ENCODE measurements at regions not wholly inside any gene's neighbourhood (a gene's known extent, or its start where the extent isn't known, plus 50 kb on each side); places are given as distances from the start of the nearest gene placed in this dataset.
"Not testable (repeated sequence)": the region's sequence is repeated elsewhere in the genome, so short reads cannot be mapped to it uniquely, and the experiment has no call there.

GRCh38 chr12:92233346-92234015 lies 87.8 kb upstream of the BTG1 start:
- no peak for ATAC-seq
- Mint-ChIP-seq H3K4me1 (peaks cover 8% of the 10 kb centered on the region), H3K4me3 (no peak overlapping the region), H3K27me3 (no peaks in the 10 kb centered on the region), H3K27ac (no peak overlapping the region), H3K9me3 (no peaks in the 10 kb centered on the region), H3K36me3 (no peaks in the 10 kb centered on the region)

GRCh38 chr12:92232371-92232932 lies 86.8 kb upstream of the BTG1 start:
- not testable (repeated sequence) for H3K36me3 Mint-ChIP-seq, ATAC-seq, H3K4me3 Mint-ChIP-seq, H3K9me3 Mint-ChIP-seq, H3K27ac Mint-ChIP-seq, H3K27me3 Mint-ChIP-seq, H3K4me1 Mint-ChIP-seq

- H3K4me3 Mint-ChIP-seq, H3K27ac Mint-ChIP-seq, ATAC-seq, H3K4me1 Mint-ChIP-seq, H3K9me3 Mint-ChIP-seq, H3K27me3 Mint-ChIP-seq, H3K36me3 Mint-ChIP-seq: not testable (repeated sequence)
These were observed 86.3 kb upstream of the BTG1 start for GRCh38 chr12:92231945-92232344.

- not testable (repeated sequence) for H3K27ac Mint-ChIP-seq, H3K36me3 Mint-ChIP-seq
These were observed 85.9 kb upstream of the BTG1 start for GRCh38 chr12:92231532-92231931.

GRCh38 chr12:92229381-92229780 lies 83.7 kb upstream of the BTG1 start:
- Mint-ChIP-seq H3K27me3 (no peaks in the 10 kb centered on the region), H3K27ac (no peak overlapping the region), H3K9me3 (no peaks in the 10 kb centered on the region), H3K4me1 (no peaks in the 10 kb centered on the region), H3K4me3 (no peak overlapping the region), H3K36me3 (no peaks in the 10 kb centered on the region)
- no peak for ATAC-seq

More at GRCh38 chr12:92231532-92231931, 85.9 kb upstream of the BTG1 start:
- not testable (repeated sequence) for H3K9me3 Mint-ChIP-seq, H3K27me3 Mint-ChIP-seq, ATAC-seq, H3K4me1 Mint-ChIP-seq, H3K4me3 Mint-ChIP-seq

- Mint-ChIP-seq H3K27ac (no peak overlapping the region), H3K27me3 (no peaks in the 10 kb centered on the region), H3K4me1 (no peaks in the 10 kb centered on the region), H3K4me3 (no peak overlapping the region), H3K36me3 (no peaks in the 10 kb centered on the region), H3K9me3 (no peaks in the 10 kb centered on the region)
- ATAC-seq = no peak
These were observed 81.3 kb upstream of the BTG1 start for GRCh38 chr12:92226961-92227360.

GRCh38 chr12:92226071-92226661 lies 80.5 kb upstream of the BTG1 start:
- no peaks in the 10 kb centered on the region for H3K27me3 Mint-ChIP-seq
- no peaks in the 10 kb centered on the region for H3K36me3 Mint-ChIP-seq
- H3K4me1 Mint-ChIP-seq = no peaks in the 10 kb centered on the region
- no peak overlapping the region for H3K4me3 Mint-ChIP-seq
- no peaks in the 10 kb centered on the region for H3K9me3 Mint-ChIP-seq
- ATAC-seq = no peak
- no peak overlapping the region for H3K27ac Mint-ChIP-seq

- Mint-ChIP-seq H3K9me3 (no peaks in the 10 kb centered on the region), H3K4me1 (no peaks in the 10 kb centered on the region)
These were observed 79.2 kb upstream of the BTG1 start for GRCh38 chr12:92224685-92225331.

GRCh38 chr12:92223481-92223880 lies 77.8 kb upstream of the BTG1 start:
- H3K27me3 Mint-ChIP-seq = no peaks in the 10 kb centered on the region
- no peak overlapping the region for H3K27ac Mint-ChIP-seq
- H3K9me3 Mint-ChIP-seq = no peaks in the 10 kb centered on the region
- peaks cover 7% of the 10 kb centered on the region for H3K4me1 Mint-ChIP-seq
- H3K4me3 Mint-ChIP-seq = no peak overlapping the region
- H3K36me3 Mint-ChIP-seq = no peaks in the 10 kb centered on the region
- no peak for ATAC-seq

More at GRCh38 chr12:92224685-92225331, 79.2 kb upstream of the BTG1 start:
- no peaks in the 10 kb centered on the region for H3K27me3 Mint-ChIP-seq
- H3K36me3 Mint-ChIP-seq = no peaks in the 10 kb centered on the region
- no peak for ATAC-seq
- no peak overlapping the region for H3K27ac Mint-ChIP-seq
- no peak overlapping the region for H3K4me3 Mint-ChIP-seq

- H3K27me3 Mint-ChIP-seq = no peaks in the 10 kb centered on the region
- H3K9me3 Mint-ChIP-seq = no peaks in the 10 kb centered on the region
- ATAC-seq = no peak
- no peaks in the 10 kb centered on the region for H3K36me3 Mint-ChIP-seq
- H3K4me3 Mint-ChIP-seq = no peak overlapping the region
- H3K27ac Mint-ChIP-seq = no peak overlapping the region
- H3K4me1 Mint-ChIP-seq = peaks cover 9% of the 10 kb centered on the region
These were observed 76.1 kb upstream of the BTG1 start for GRCh38 chr12:92221656-92222315.

GRCh38 chr12:92218394-92219077 lies 72.9 kb upstream of the BTG1 start:
- no peaks in the 10 kb centered on the region for H3K27me3 Mint-ChIP-seq
- no peak overlapping the region for H3K4me3 Mint-ChIP-seq
- peaks cover 6% of the 10 kb centered on the region for H3K36me3 Mint-ChIP-seq
- peak; percentile 60 for ATAC-seq
- H3K4me1 Mint-ChIP-seq = peaks cover 19% of the 10 kb centered on the region
- no peaks in the 10 kb centered on the region for H3K9me3 Mint-ChIP-seq
- peak overlapping the region; percentile 62 for H3K27ac Mint-ChIP-seq

- ATAC-seq = no peak
- Mint-ChIP-seq H3K4me1 (peaks cover 19% of the 10 kb centered on the region), H3K36me3 (peaks cover 11% of the 10 kb centered on the region), H3K27me3 (no peaks in the 10 kb centered on the region), H3K9me3 (peaks cover 3% of the 10 kb centered on the region), H3K27ac (no peak overlapping the region), H3K4me3 (no peak overlapping the region)
These were observed 70.4 kb upstream of the BTG1 start for GRCh38 chr12:92216092-92216491.

GRCh38 chr12:92215358-92215757 lies 69.7 kb upstream of the BTG1 start:
- Mint-ChIP-seq H3K27me3 (no peaks in the 10 kb centered on the region), H3K4me3 (no peak overlapping the region), H3K36me3 (peaks cover 11% of the 10 kb centered on the region), H3K4me1 (peaks cover 21% of the 10 kb centered on the region), H3K9me3 (peaks cover 4% of the 10 kb centered on the region), H3K27ac (peak overlapping the region; percentile 58)
- ATAC-seq = no peak

- peak overlapping the region; percentile 1 for H3K27ac Mint-ChIP-seq
- H3K36me3 Mint-ChIP-seq = peaks cover 20% of the 10 kb centered on the region
- no peak overlapping the region for H3K4me3 Mint-ChIP-seq
- peaks cover 6% of the 10 kb centered on the region for H3K9me3 Mint-ChIP-seq
- no peak for ATAC-seq
- no peaks in the 10 kb centered on the region for H3K27me3 Mint-ChIP-seq
- H3K4me1 Mint-ChIP-seq = peaks cover 32% of the 10 kb centered on the region
These were observed 67.5 kb upstream of the BTG1 start for GRCh38 chr12:92213166-92213565.

GRCh38 chr12:92210071-92210470 lies 64.4 kb upstream of the BTG1 start:
- no peak for ATAC-seq
- H3K9me3 Mint-ChIP-seq = peaks cover 6% of the 10 kb centered on the region
- H3K4me1 Mint-ChIP-seq = peaks cover 26% of the 10 kb centered on the region
- no peak overlapping the region for H3K4me3 Mint-ChIP-seq
- H3K27ac Mint-ChIP-seq = peak overlapping the region; percentile 90
- peaks cover 15% of the 10 kb centered on the region for H3K36me3 Mint-ChIP-seq
- no peaks in the 10 kb centered on the region for H3K27me3 Mint-ChIP-seq
